SK-N-SH (cell line): ENCODE measurements at regions not wholly inside any gene's neighbourhood (a gene's known extent, or its start where the extent isn't known, plus 50 kb on each side); places are given as distances from the start of the nearest gene placed in this dataset.

ENCODE experiments used
- CTCF ChIA-PET: fragments of 300-600, 350-600 bp; formaldehyde crosslinking; extraction: SDS; loops from one replicate; lab custom pipeline; 2021; lab: Yijun Ruan, JAX
- POLR2A ChIA-PET: fragments of 350-600 bp; sonication (Branson Sonifier 250); formaldehyde crosslinking; extraction: SDS; loops from one replicate; lab custom pipeline; 2020; ENCODE audit warnings: antibody characterized with exemption, inconsistent platforms; lab: Yijun Ruan, JAX
- DNase-seq: peaks from one replicate; pipeline ENCODE4 v3.0.0; 2012
- H2AFZ ChIP-seq: fragments of 200-600 bp; sonication (generic); 2 replicates; pipeline ENCODE4 v1.8.1; 2016; ENCODE audit warnings: antibody characterized with exemption, mild to moderate bottlenecking, low read depth
- H3F3A ChIP-seq: fragments of 200-600 bp; sonication (generic); replicated peaks from 2 replicates; pipeline ENCODE3; 2016; ENCODE audit warnings: antibody characterized with exemption, mild to moderate bottlenecking; ENCODE audit not compliant: insufficient read depth
- H3K27ac ChIP-seq, 2 experiments: fragments of 200-500 bp in 1 of 2; fragments of 200-600 bp in 1 of 2; sonication (Bioruptor generic) in 1 of 2; sonication (generic), shearing (Covaris generic) in 1 of 2; 2 replicates each; pipeline versions ENCODE4 v1.5.1 to v1.6.1; 2014 to 2016; ENCODE audit warnings: low read depth in 2 of 2, inconsistent platforms in 1 of 2, low read length in 1 of 2, mild to moderate bottlenecking in 1 of 2, mixed read lengths in 1 of 2
- H3K27me3 ChIP-seq: fragments of 200-600 bp; sonication (generic), shearing (Covaris generic); 2 replicates; pipeline ENCODE4 v1.6.1; 2016; ENCODE audit warnings: mixed run types; ENCODE audit not compliant: insufficient read depth
- H3K36me3 ChIP-seq, 2 experiments: fragments of 200-500 bp in 1 of 2; fragments of 200-600 bp in 1 of 2; sonication (Bioruptor generic) in 1 of 2; sonication (generic) in 1 of 2; replicated peaks in 1 of 2; 2 replicates each; pipeline versions ENCODE3 to v1.5.1; 2014 to 2016; ENCODE audit warnings: low read length in 1 of 2, mild to moderate bottlenecking in 1 of 2; ENCODE audit not compliant: insufficient read depth in 2 of 2, control insufficient read depth in 1 of 2
- H3K4me1 ChIP-seq, 2 experiments: fragments of 200-500 bp in 1 of 2; fragments of 200-600 bp in 1 of 2; sonication (Bioruptor generic) in 1 of 2; sonication (generic), shearing (Covaris generic) in 1 of 2; 2 replicates each; pipeline versions ENCODE4 v1.5.1 to v1.6.1; 2014 to 2016; ENCODE audit warnings: low read depth in 1 of 2, low read length in 1 of 2, mixed run types in 1 of 2; ENCODE audit not compliant: insufficient read depth in 2 of 2, control insufficient read depth in 1 of 2
- H3K4me2 ChIP-seq: fragments of 200-600 bp; sonication (generic), shearing (Covaris generic); 2 replicates; pipeline ENCODE4 v1.6.1; 2017; ENCODE audit warnings: mixed run types
- H3K4me3 ChIP-seq, 2 experiments: fragments of 200-500 bp in 1 of 2; fragments of 200-600 bp in 1 of 2; sonication (Bioruptor generic) in 1 of 2; sonication (generic), shearing (Covaris generic) in 1 of 2; 2 replicates each; pipeline versions ENCODE4 v1.5.1 to v1.8.1; 2014 to 2016; ENCODE audit warnings: low read depth in 2 of 2, inconsistent platforms in 1 of 2, low read length in 1 of 2, mild to moderate bottlenecking in 1 of 2, mixed read lengths in 1 of 2, moderate library complexity in 1 of 2
- H3K79me2 ChIP-seq: fragments of 200-600 bp; sonication (generic); 2 replicates; pipeline ENCODE4 v1.8.1; 2017; ENCODE audit warnings: mild to moderate bottlenecking; ENCODE audit not compliant: insufficient read depth
- H3K9ac ChIP-seq: fragments of 200-600 bp; sonication (generic); 2 replicates; pipeline ENCODE4 v1.6.1; 2017; ENCODE audit warnings: mixed run types
- H3K9me2 ChIP-seq: fragments of 200-600 bp; sonication (generic); 2 replicates; pipeline ENCODE4 v1.6.1; 2017; ENCODE audit warnings: mixed run types
- H3K9me3 ChIP-seq: fragments of 200-600 bp; sonication (generic); 2 replicates; pipeline ENCODE4 v1.6.1; 2017; ENCODE audit warnings: mixed run types, mild to moderate bottlenecking, moderate library complexity
- H4K20me1 ChIP-seq: fragments of 200-600 bp; sonication (generic); 2 replicates; pipeline ENCODE4 v1.6.1; 2017; ENCODE audit warnings: mild to moderate bottlenecking, mixed run types; ENCODE audit not compliant: insufficient read depth
- EP300 ChIP-seq, 2 experiments: IDR thresholded peaks; 2 replicates each; pipeline versions ENCODE4 v1.4.0 to v1.6.1; 2012; ENCODE audit warnings: borderline replicate concordance in 1 of 2, low read depth in 1 of 2, low read length in 1 of 2
- EZH2phosphoT487 ChIP-seq: fragments of 200-600 bp; sonication (generic); IDR thresholded peaks from 2 replicates; pipeline ENCODE4 v1.6.1; 2017; ENCODE audit warnings: low read depth, mixed run types, mild to moderate bottlenecking, antibody characterized with exemption, moderate library complexity, borderline replicate concordance
- FOXJ3 ChIP-seq: sonication (generic); formaldehyde crosslinking; IDR thresholded peaks from 2 replicates; pipeline ENCODE4 v1.5.1; 2020; ENCODE audit warnings: mild to moderate bottlenecking, missing genetic modification reagents
- FOXM1 ChIP-seq: IDR thresholded peaks from 2 replicates; pipeline ENCODE4 v1.4.0; 2012; ENCODE audit warnings: low read depth, mild to moderate bottlenecking
- GATA2 ChIP-seq: sonication (generic); formaldehyde crosslinking; IDR thresholded peaks from 2 replicates; pipeline ENCODE4 v1.5.0; 2020; ENCODE audit warnings: mild to moderate bottlenecking, missing genetic modification reagents
- IRF3 ChIP-seq: fragments of 150-350 bp; IDR thresholded peaks from 2 replicates; pipeline ENCODE4 v1.6.1; 2016; ENCODE audit warnings: mild to moderate bottlenecking, low read depth, low read length
- MAX ChIP-seq: IDR thresholded peaks from 2 replicates; pipeline ENCODE4 v1.4.0; 2012; ENCODE audit warnings: low read depth
- MEF2A ChIP-seq: IDR thresholded peaks from 2 replicates; pipeline ENCODE4 v1.4.0; 2012; ENCODE audit warnings: low read depth, borderline replicate concordance
- MXI1 ChIP-seq: IDR thresholded peaks from 2 replicates; pipeline ENCODE4 v1.6.1; 2012; ENCODE audit warnings: mild to moderate bottlenecking, low read depth, low read length, improper control_type of control experiment
- NFIC ChIP-seq: IDR thresholded peaks from 2 replicates; pipeline ENCODE4 v1.4.0; 2012; ENCODE audit warnings: borderline replicate concordance
- RAD21 ChIP-seq: IDR thresholded peaks from 2 replicates; pipeline ENCODE4 v1.6.1; 2012; ENCODE audit warnings: mild to moderate bottlenecking, low read length
- REST ChIP-seq: IDR thresholded peaks from 2 replicates; pipeline ENCODE4 v1.6.1; 2012; ENCODE audit warnings: mild to moderate bottlenecking, low read depth, low read length, moderate library complexity
- RXRA ChIP-seq: IDR thresholded peaks from 2 replicates; pipeline ENCODE4 v1.4.0; 2012; ENCODE audit warnings: low read depth, mild to moderate bottlenecking, borderline replicate concordance
- SIN3A ChIP-seq: IDR thresholded peaks from 2 replicates; pipeline ENCODE4 v1.6.1; 2012; ENCODE audit warnings: low read depth, mild to moderate bottlenecking, low read length, moderate library complexity, borderline replicate concordance
- TCF12 ChIP-seq: IDR thresholded peaks from 2 replicates; pipeline ENCODE4 v1.4.0; 2012
- YY1 ChIP-seq: IDR thresholded peaks from 2 replicates; pipeline ENCODE4 v1.4.0; 2012; ENCODE audit warnings: low read depth, mild to moderate bottlenecking
- WGBS: methylation state at CpG from one replicate; pipeline ENCODE4 v1.1.6; 2017; ENCODE audit warnings: low lambda C conversion rate; 5-methylcytosine and 5-hydroxymethylcytosine counted together

- Histone ChIP-seq H3K36me3 (no peaks in the 10 kb centered on the region), H3K4me2 (no peak overlapping the region), H3K27me3 (no peaks in the 10 kb centered on the region), H3K9me2 (no peaks in the 10 kb centered on the region), H4K20me1 (no peaks in the 10 kb centered on the region), H3K79me2 (no peaks in the 10 kb centered on the region), H2AFZ (no peak overlapping the region), H3K4me3 (no peak overlapping the region), H3K4me1 (no peaks in the 10 kb centered on the region), H3K27ac (no peak overlapping the region), H3F3A (no peaks in the 10 kb centered on the region), H3K9ac (no peak overlapping the region), H3K9me3 (no peaks in the 10 kb centered on the region)
- ChIA-PET CTCF (no interaction called here), POLR2A (no interaction called here)
- no peak for DNase-seq
- TF ChIP-seq NFIC: no peak
- TF ChIP-seq IRF3: no peak
- TF ChIP-seq RXRA: no peak
- no peak for TF ChIP-seq FOXJ3
- TF ChIP-seq EZH2phosphoT487: no peak
- WGBS: 19% methylated on average over 1 of the region's 1 CpG
Observed at GRCh38 chr3:86168512-86168911, 822.4 kb downstream of the VGLL3 start.

- Histone ChIP-seq H3K79me2 (no peaks in the 10 kb centered on the region), H3K9me2 (no peaks in the 10 kb centered on the region), H3K27ac (no peak overlapping the region), H4K20me1 (no peaks in the 10 kb centered on the region), H2AFZ (no peak overlapping the region), H3K4me1 (no peaks in the 10 kb centered on the region), H3K9ac (no peak overlapping the region), H3K4me3 (no peak overlapping the region), H3F3A (no peaks in the 10 kb centered on the region), H3K4me2 (no peak overlapping the region), H3K27me3 (no peaks in the 10 kb centered on the region), H3K36me3 (no peaks in the 10 kb centered on the region), H3K9me3 (no peaks in the 10 kb centered on the region)
- CTCF ChIA-PET: no interaction called here
- POLR2A ChIA-PET: no interaction called here
- TF ChIP-seq FOXM1 (no peak), SIN3A (no peak), MEF2A (no peak), TCF12 (no peak), RAD21 (no peak), YY1 (no peak)
- DNase-seq: no peak
- WGBS: 31% methylated on average over 1 of the region's 1 CpG
Observed at GRCh38 chr3:86162521-86162920, 828.4 kb downstream of the VGLL3 start.

GRCh38 chr3:86161493-86161892, 829.5 kb downstream of the VGLL3 start:
- Histone ChIP-seq H2AFZ (no peak overlapping the region), H3K9me3 (no peaks in the 10 kb centered on the region), H3F3A (no peaks in the 10 kb centered on the region)
- CTCF ChIA-PET: no interaction called here
- DNase-seq: no peak
- TF ChIP-seq GATA2 (CRISPR knock-in tag) (no peak), EZH2phosphoT487 (no peak), MXI1 (no peak), SIN3A (no peak), IRF3 (no peak), MEF2A (no peak), REST (no peak), RAD21 (no peak), MAX (no peak), EP300 (IDR thresholded peaks at IDR 0.05; ENCODE audit: borderline replicate concordance in 1 of 2, low read depth in 1 of 2, low read length in 1 of 2) (no peak)
- TF ChIP-seq, all 33 proteins: peak for 0
- no peak overlapping the region for H3K27ac ChIP-seq
- H3K27me3 ChIP-seq: no peaks in the 10 kb centered on the region
- H3K9ac ChIP-seq: no peak overlapping the region
- H4K20me1 ChIP-seq: no peaks in the 10 kb centered on the region
- POLR2A ChIA-PET: no interaction called here
- H3K4me2 ChIP-seq: no peak overlapping the region
- H3K36me3 ChIP-seq: no peaks in the 10 kb centered on the region
- H3K4me1 ChIP-seq: no peaks in the 10 kb centered on the region
- H3K4me3 ChIP-seq: no peak overlapping the region
- H3K9me2 ChIP-seq: no peaks in the 10 kb centered on the region
- no peaks in the 10 kb centered on the region for H3K79me2 ChIP-seq
- WGBS: 30% methylated on average over 7 of the region's 7 CpGs
